ENCODE measurements at regions not wholly inside any gene's neighbourhood (a gene's known extent, or its start where the extent isn't known, plus 50 kb on each side); places are given as distances from the start of the nearest gene placed in this dataset.

DNA sequence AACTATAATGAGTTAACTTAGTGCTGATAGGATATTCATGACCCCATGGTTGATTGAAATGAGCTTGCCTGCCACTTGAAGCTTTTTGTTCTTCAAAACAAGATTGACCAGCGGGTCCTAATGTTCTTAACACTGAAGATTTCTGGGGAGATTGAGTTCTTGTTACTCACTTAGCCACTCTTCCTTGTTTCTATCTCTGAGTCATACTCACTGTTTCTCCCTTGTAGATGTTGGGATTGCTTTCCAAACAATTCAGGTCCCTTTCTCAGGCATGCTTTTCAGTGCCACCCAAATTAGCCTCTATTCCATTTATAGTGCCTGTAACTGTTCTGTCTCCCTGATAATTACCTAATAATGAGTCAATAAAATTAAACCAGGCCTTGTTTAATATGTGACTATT lies 517.0 kb downstream of the SQOR start:
- Histone ChIP-seq H3K4me1 (ENCODE audit: control insufficient read depth, insufficient read depth, low read length, poor library complexity, severe bottlenecking) (no peaks in the 10 kb centered on the region), H3K4me3 (ENCODE audit: insufficient read depth, low read depth, low read length, poor library complexity, severe bottlenecking) (no peak overlapping the region), H3K9me3 (ENCODE audit: control insufficient read depth, low read length) (no peaks in the 10 kb centered on the region)

GRCh38 chr15:46166750-46167149 lies 531.9 kb downstream of the SQOR start:
- no peak for DNase-seq
- Histone ChIP-seq H3K27ac (ENCODE audit: insufficient read depth, low read length, poor library complexity, severe bottlenecking) (no peak overlapping the region), H3K4me3 (ENCODE audit: insufficient read depth, low read depth, low read length, poor library complexity, severe bottlenecking) (no peak overlapping the region), H3K27me3 (replicated peaks; ENCODE audit: control insufficient read depth, insufficient read depth, low read length, poor library complexity, severe bottlenecking) (no peaks in the 10 kb centered on the region), H3K36me3 (ENCODE audit: control insufficient read depth, insufficient read depth, low read length) (no peaks in the 10 kb centered on the region), H3K4me1 (ENCODE audit: control insufficient read depth, insufficient read depth, low read length, poor library complexity, severe bottlenecking) (no peaks in the 10 kb centered on the region), H3K9me3 (ENCODE audit: control insufficient read depth, low read length) (no peaks in the 10 kb centered on the region)

More for the DNA sequence above, 517.0 kb downstream of the SQOR start:
- no peaks in the 10 kb centered on the region for H3K36me3 ChIP-seq (ENCODE audit: control insufficient read depth, insufficient read depth, low read length)
- DNase-seq, result no peak
- H3K27ac ChIP-seq (ENCODE audit: insufficient read depth, low read length, poor library complexity, severe bottlenecking), result no peak overlapping the region
- H3K27me3 ChIP-seq (replicated peaks; ENCODE audit: control insufficient read depth, insufficient read depth, low read length, poor library complexity, severe bottlenecking), result no peaks in the 10 kb centered on the region

GRCh38 chr15:46170326-46170725 lies 535.5 kb downstream of the SQOR start:
- Histone ChIP-seq H3K27ac (ENCODE audit: insufficient read depth, low read length, poor library complexity, severe bottlenecking) (no peak overlapping the region), H3K4me3 (ENCODE audit: insufficient read depth, low read depth, low read length, poor library complexity, severe bottlenecking) (no peak overlapping the region), H3K36me3 (ENCODE audit: control insufficient read depth, insufficient read depth, low read length) (no peaks in the 10 kb centered on the region), H3K9me3 (ENCODE audit: control insufficient read depth, low read length) (no peaks in the 10 kb centered on the region), H3K4me1 (ENCODE audit: control insufficient read depth, insufficient read depth, low read length, poor library complexity, severe bottlenecking) (no peaks in the 10 kb centered on the region), H3K27me3 (replicated peaks; ENCODE audit: control insufficient read depth, insufficient read depth, low read length, poor library complexity, severe bottlenecking) (no peaks in the 10 kb centered on the region)
- DNase-seq, result no peak

DNA sequence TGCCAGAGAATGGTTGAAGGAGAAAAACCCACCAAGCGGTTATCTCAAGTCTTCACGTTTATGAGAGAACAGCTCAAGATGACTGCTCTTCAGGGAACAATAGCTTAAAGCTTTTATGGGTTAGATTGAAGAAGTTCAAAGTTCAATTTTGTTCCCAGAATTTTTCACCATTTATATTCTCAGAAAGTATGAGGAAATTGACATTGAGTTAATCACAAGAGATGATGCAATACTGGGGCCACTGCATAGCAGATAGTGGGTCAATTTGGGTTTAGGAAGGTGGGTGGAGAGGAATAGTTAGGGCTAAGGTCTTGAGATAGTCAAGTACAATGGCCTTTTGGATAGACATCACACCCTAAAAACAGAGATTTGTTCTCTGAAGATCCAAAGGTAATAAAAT lies 539.3 kb downstream of the SQOR start:
- no peak overlapping the region for H3K27ac ChIP-seq (ENCODE audit: insufficient read depth, low read length, poor library complexity, severe bottlenecking)
- H3K4me3 ChIP-seq (ENCODE audit: insufficient read depth, low read depth, low read length, poor library complexity, severe bottlenecking), result no peak overlapping the region
- H3K4me1 ChIP-seq (ENCODE audit: control insufficient read depth, insufficient read depth, low read length, poor library complexity, severe bottlenecking), result no peaks in the 10 kb centered on the region
- no peak for DNase-seq
- no peaks in the 10 kb centered on the region for H3K36me3 ChIP-seq (ENCODE audit: control insufficient read depth, insufficient read depth, low read length)
- H3K9me3 ChIP-seq (ENCODE audit: control insufficient read depth, low read length), result no peaks in the 10 kb centered on the region
- no peaks in the 10 kb centered on the region for H3K27me3 ChIP-seq (replicated peaks; ENCODE audit: control insufficient read depth, insufficient read depth, low read length, poor library complexity, severe bottlenecking)

- Histone ChIP-seq H3K27me3 (replicated peaks; ENCODE audit: control insufficient read depth, insufficient read depth, low read length, poor library complexity, severe bottlenecking) (no peaks in the 10 kb centered on the region), H3K36me3 (ENCODE audit: control insufficient read depth, insufficient read depth, low read length) (no peaks in the 10 kb centered on the region), H3K4me3 (ENCODE audit: insufficient read depth, low read depth, low read length, poor library complexity, severe bottlenecking) (no peak overlapping the region), H3K4me1 (ENCODE audit: control insufficient read depth, insufficient read depth, low read length, poor library complexity, severe bottlenecking) (no peaks in the 10 kb centered on the region), H3K9me3 (ENCODE audit: control insufficient read depth, low read length) (no peaks in the 10 kb centered on the region), H3K27ac (ENCODE audit: insufficient read depth, low read length, poor library complexity, severe bottlenecking) (no peak overlapping the region)
- no peak for DNase-seq
Observed at GRCh38 chr15:46177219-46177618, 542.4 kb downstream of the SQOR start.

DNA sequence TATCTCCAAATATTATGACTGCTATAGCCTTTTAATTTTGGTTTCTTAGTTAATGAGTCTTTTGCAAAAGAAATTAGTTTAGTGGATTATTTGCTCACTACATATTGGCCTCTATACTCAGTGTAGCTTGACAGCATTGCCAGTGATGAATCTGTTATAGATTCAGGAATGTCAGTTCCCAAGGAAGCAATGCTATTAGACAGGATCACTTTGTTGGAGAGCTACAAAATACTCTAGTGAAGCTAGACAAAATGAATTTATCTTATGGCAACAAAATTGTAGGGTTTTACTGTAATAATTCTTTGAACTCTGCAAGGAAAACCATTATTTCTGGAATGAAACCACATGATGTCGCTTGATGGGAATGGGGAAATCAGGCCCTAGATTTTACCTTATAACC lies 543.3 kb downstream of the SQOR start:
- Histone ChIP-seq H3K27me3 (replicated peaks; ENCODE audit: control insufficient read depth, insufficient read depth, low read length, poor library complexity, severe bottlenecking) (no peaks in the 10 kb centered on the region), H3K27ac (ENCODE audit: insufficient read depth, low read length, poor library complexity, severe bottlenecking) (no peak overlapping the region), H3K4me1 (ENCODE audit: control insufficient read depth, insufficient read depth, low read length, poor library complexity, severe bottlenecking) (no peaks in the 10 kb centered on the region), H3K4me3 (ENCODE audit: insufficient read depth, low read depth, low read length, poor library complexity, severe bottlenecking) (no peak overlapping the region), H3K36me3 (ENCODE audit: control insufficient read depth, insufficient read depth, low read length) (no peaks in the 10 kb centered on the region), H3K9me3 (ENCODE audit: control insufficient read depth, low read length) (no peaks in the 10 kb centered on the region)
- DNase-seq, result no peak

- Histone ChIP-seq H3K27ac (ENCODE audit: insufficient read depth, low read length, poor library complexity, severe bottlenecking) (no peak overlapping the region), H3K4me1 (ENCODE audit: control insufficient read depth, insufficient read depth, low read length, poor library complexity, severe bottlenecking) (no peaks in the 10 kb centered on the region), H3K36me3 (ENCODE audit: control insufficient read depth, insufficient read depth, low read length) (no peaks in the 10 kb centered on the region), H3K4me3 (ENCODE audit: insufficient read depth, low read depth, low read length, poor library complexity, severe bottlenecking) (no peak overlapping the region), H3K9me3 (ENCODE audit: control insufficient read depth, low read length) (no peaks in the 10 kb centered on the region), H3K27me3 (replicated peaks; ENCODE audit: control insufficient read depth, insufficient read depth, low read length, poor library complexity, severe bottlenecking) (no peaks in the 10 kb centered on the region)
- DNase-seq, result no peak
Observed at GRCh38 chr15:46207341-46207740, 572.5 kb downstream of the SQOR start.

DNA sequence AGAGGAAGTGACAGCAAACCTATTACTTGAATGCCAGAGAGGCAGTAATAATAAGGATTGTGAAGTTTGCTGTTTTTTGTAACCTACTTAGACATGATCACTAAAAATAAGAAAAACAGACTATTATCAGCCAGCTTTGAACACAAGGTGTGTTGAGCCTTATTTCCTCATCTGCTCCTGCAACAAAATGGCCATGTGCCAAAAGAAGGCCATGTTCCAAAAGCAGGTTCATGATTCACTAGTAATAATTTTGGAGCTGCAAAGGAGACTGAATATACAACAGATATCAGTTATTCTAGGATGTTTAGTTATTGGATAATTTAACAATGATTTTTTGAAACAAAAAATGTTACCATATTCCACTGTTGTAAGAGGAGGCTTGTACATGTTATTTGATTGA lies 578.7 kb downstream of the SQOR start:
- Histone ChIP-seq H3K9me3 (ENCODE audit: control insufficient read depth, low read length) (no peaks in the 10 kb centered on the region), H3K36me3 (ENCODE audit: control insufficient read depth, insufficient read depth, low read length) (no peaks in the 10 kb centered on the region), H3K4me1 (ENCODE audit: control insufficient read depth, insufficient read depth, low read length, poor library complexity, severe bottlenecking) (no peaks in the 10 kb centered on the region), H3K27me3 (replicated peaks; ENCODE audit: control insufficient read depth, insufficient read depth, low read length, poor library complexity, severe bottlenecking) (no peaks in the 10 kb centered on the region), H3K4me3 (ENCODE audit: insufficient read depth, low read depth, low read length, poor library complexity, severe bottlenecking) (no peak overlapping the region), H3K27ac (ENCODE audit: insufficient read depth, low read length, poor library complexity, severe bottlenecking) (no peak overlapping the region)
- DNase-seq, result no peak

- DNase-seq, result no peak
- no peaks in the 10 kb centered on the region for H3K27me3 ChIP-seq (replicated peaks; ENCODE audit: control insufficient read depth, insufficient read depth, low read length, poor library complexity, severe bottlenecking)
- H3K9me3 ChIP-seq (ENCODE audit: control insufficient read depth, low read length), result no peaks in the 10 kb centered on the region
- H3K4me1 ChIP-seq (ENCODE audit: control insufficient read depth, insufficient read depth, low read length, poor library complexity, severe bottlenecking), result no peaks in the 10 kb centered on the region
- H3K27ac ChIP-seq (ENCODE audit: insufficient read depth, low read length, poor library complexity, severe bottlenecking), result no peak overlapping the region
- H3K36me3 ChIP-seq (ENCODE audit: control insufficient read depth, insufficient read depth, low read length), result no peaks in the 10 kb centered on the region
- no peak overlapping the region for H3K4me3 ChIP-seq (ENCODE audit: insufficient read depth, low read depth, low read length, poor library complexity, severe bottlenecking)
Observed at GRCh38 chr15:46222826-46223225, 588.0 kb downstream of the SQOR start.

DNA sequence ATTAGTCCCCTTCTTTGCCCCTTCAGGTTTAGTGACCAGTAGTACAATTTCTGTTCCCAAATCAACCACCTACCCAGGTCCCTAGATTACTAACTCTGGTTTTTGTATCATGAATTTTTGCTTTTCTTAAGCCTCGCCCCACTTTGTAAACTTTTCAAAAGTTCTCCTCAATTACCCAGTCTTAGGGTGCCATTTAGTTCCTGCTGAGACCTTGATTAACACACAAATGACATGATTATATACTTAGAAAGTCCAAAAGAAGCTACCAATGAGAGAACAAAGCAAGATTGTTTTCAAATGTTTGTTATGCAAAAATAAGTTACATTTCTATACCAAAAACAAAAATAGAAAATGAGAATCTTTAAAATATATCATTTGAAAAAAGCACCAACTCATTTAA lies 594.4 kb downstream of the SQOR start:
- Histone ChIP-seq H3K27me3 (replicated peaks; ENCODE audit: control insufficient read depth, insufficient read depth, low read length, poor library complexity, severe bottlenecking) (no peaks in the 10 kb centered on the region), H3K4me3 (ENCODE audit: insufficient read depth, low read depth, low read length, poor library complexity, severe bottlenecking) (no peak overlapping the region), H3K4me1 (ENCODE audit: control insufficient read depth, insufficient read depth, low read length, poor library complexity, severe bottlenecking) (no peaks in the 10 kb centered on the region), H3K27ac (ENCODE audit: insufficient read depth, low read length, poor library complexity, severe bottlenecking) (no peak overlapping the region), H3K9me3 (ENCODE audit: control insufficient read depth, low read length) (no peaks in the 10 kb centered on the region), H3K36me3 (ENCODE audit: control insufficient read depth, insufficient read depth, low read length) (no peaks in the 10 kb centered on the region)
- no peak for DNase-seq

DNA sequence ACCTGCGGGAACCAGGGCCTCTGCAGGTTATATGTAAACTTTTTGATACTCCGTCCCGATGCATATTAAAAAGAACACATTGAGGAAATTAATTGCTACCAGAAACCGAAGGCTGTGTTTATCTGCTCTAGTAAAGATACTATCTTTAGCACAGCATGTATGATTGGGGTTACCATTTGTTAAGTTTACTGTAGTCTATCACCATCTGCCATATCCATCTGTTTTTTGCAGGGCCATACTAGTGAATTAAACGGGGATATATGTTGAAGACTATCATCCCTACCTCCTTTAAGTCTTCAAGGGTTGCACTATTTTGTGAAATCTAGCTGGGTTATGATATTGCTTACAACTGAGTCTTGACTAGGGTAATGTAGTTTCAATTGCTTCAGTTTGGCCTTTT lies 597.0 kb downstream of the SQOR start:
- Histone ChIP-seq H3K9me3 (ENCODE audit: control insufficient read depth, low read length) (no peaks in the 10 kb centered on the region), H3K4me1 (ENCODE audit: control insufficient read depth, insufficient read depth, low read length, poor library complexity, severe bottlenecking) (no peaks in the 10 kb centered on the region), H3K4me3 (ENCODE audit: insufficient read depth, low read depth, low read length, poor library complexity, severe bottlenecking) (no peak overlapping the region), H3K27ac (ENCODE audit: insufficient read depth, low read length, poor library complexity, severe bottlenecking) (no peak overlapping the region), H3K36me3 (ENCODE audit: control insufficient read depth, insufficient read depth, low read length) (no peaks in the 10 kb centered on the region), H3K27me3 (replicated peaks; ENCODE audit: control insufficient read depth, insufficient read depth, low read length, poor library complexity, severe bottlenecking) (no peaks in the 10 kb centered on the region)
- DNase-seq, result no peak
